ENCODE measurements at regions not wholly inside any gene's neighbourhood (a gene's known extent, or its start where the extent isn't known, plus 50 kb on each side); places are given as distances from the start of the nearest gene placed in this dataset.
A peak's percentile ranks its signal among the peaks of the same experiment; 100 is the strongest.
"Not testable (repeated sequence)": the region's sequence is repeated elsewhere in the genome, so short reads cannot be mapped to it uniquely, and the experiment has no call there.

DNA sequence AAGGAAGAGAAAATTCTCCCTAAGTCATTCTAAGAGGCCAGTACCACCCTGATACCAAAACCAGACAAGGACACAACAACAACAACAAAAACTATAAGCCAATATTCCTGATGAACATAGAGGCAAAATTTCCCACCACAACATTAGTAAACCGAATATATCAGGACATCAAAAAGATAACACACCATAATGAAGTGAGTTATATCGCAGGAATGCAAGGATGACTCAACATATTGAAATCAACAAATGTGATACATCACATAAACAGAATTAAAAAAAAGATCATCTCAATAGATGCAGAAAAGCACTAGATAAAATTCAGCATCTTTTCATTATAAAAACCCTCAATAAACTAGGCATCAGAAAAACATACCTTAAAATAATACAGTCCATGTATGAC is 1844.4 kb upstream of the PCDH10 start:
- H3K36me3 ChIP-seq (ENCODE audit: control insufficient read depth, insufficient read depth, low read length, severe bottlenecking), result no peaks in the 10 kb centered on the region
- H3K9ac ChIP-seq (ENCODE audit: low read length), result no peak overlapping the region
- H3K27me3 ChIP-seq (replicated peaks; ENCODE audit: control insufficient read depth, insufficient read depth, low read length), result no peaks in the 10 kb centered on the region
- peak; percentile 33 for DNase-seq (ENCODE audit: low read depth)
- no peak overlapping the region for H3K4me3 ChIP-seq (ENCODE audit: low read length)
- H3K9me3 ChIP-seq (ENCODE audit: control insufficient read depth, low read length), result no peaks in the 10 kb centered on the region
- no peaks in the 10 kb centered on the region for H3K4me1 ChIP-seq (ENCODE audit: control insufficient read depth, insufficient read depth, low read length)

GRCh38 chr4:131309628-131310027 is 1839.5 kb upstream of the PCDH10 start:
- Histone ChIP-seq H3K9me3 (ENCODE audit: control insufficient read depth, low read length) (no peaks in the 10 kb centered on the region), H3K4me3 (ENCODE audit: low read length) (no peak overlapping the region)

DNA sequence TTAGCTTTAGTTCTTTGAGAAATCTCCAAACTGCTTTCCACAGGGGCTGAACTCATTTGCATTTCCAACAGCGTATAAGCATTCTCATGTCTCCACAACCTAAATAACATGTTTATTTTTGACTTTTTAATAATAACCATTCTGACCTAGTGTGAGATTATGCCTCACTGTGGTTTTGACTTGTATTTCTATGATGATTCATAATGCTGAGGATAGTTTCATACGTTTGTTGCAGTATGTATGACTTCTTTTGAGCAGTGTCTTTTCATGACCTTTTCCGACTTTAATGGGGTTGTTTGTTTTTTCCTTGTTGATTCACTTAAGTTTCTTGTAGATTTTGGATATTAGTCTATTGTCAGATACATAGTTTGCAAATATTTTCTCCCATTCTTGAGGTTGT is 1833.0 kb upstream of the PCDH10 start:
- Histone ChIP-seq H3K36me3 (ENCODE audit: control insufficient read depth, insufficient read depth, low read length, severe bottlenecking) (no peaks in the 10 kb centered on the region), H3K4me1 (ENCODE audit: control insufficient read depth, insufficient read depth, low read length) (no peaks in the 10 kb centered on the region), H3K9ac (ENCODE audit: low read length) (no peak overlapping the region), H3K9me3 (ENCODE audit: control insufficient read depth, low read length) (no peaks in the 10 kb centered on the region), H3K4me3 (ENCODE audit: low read length) (no peak overlapping the region), H3K27me3 (replicated peaks; ENCODE audit: control insufficient read depth, insufficient read depth, low read length) (no peaks in the 10 kb centered on the region)
- peak; percentile 23 for DNase-seq (ENCODE audit: low read depth)

More at GRCh38 chr4:131309628-131310027, 1839.5 kb upstream of the PCDH10 start:
- Histone ChIP-seq H3K36me3 (ENCODE audit: control insufficient read depth, insufficient read depth, low read length, severe bottlenecking) (no peaks in the 10 kb centered on the region), H3K4me1 (ENCODE audit: control insufficient read depth, insufficient read depth, low read length) (no peaks in the 10 kb centered on the region), H3K27me3 (replicated peaks; ENCODE audit: control insufficient read depth, insufficient read depth, low read length) (no peaks in the 10 kb centered on the region), H3K9ac (ENCODE audit: low read length) (no peak overlapping the region)
- no peak for DNase-seq (ENCODE audit: low read depth)

DNA sequence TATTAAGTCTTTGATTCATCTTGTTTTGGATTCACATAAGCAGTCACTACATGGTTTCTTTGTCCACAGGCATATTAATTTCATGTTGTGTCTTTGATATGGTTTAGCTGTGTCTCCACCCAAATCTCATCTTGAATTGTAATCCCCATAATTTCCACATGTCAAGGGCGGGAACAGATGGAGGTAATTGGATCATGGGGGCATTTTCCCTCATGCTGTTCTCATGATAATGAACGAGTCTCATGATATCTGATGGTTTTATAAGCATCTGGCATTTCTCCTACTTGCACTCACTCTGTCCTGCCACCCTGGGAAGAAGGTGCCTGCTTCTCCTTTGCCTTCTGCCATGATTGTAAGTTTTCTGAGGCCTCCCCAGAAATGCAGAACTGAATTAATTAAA is 1811.2 kb upstream of the PCDH10 start:
- Histone ChIP-seq H3K4me1 (ENCODE audit: control insufficient read depth, insufficient read depth, low read length) (no peaks in the 10 kb centered on the region), H3K36me3 (ENCODE audit: control insufficient read depth, insufficient read depth, low read length, severe bottlenecking) (no peaks in the 10 kb centered on the region), H3K27me3 (replicated peaks; ENCODE audit: control insufficient read depth, insufficient read depth, low read length) (no peaks in the 10 kb centered on the region), H3K4me3 (ENCODE audit: low read length) (no peak overlapping the region), H3K9ac (ENCODE audit: low read length) (no peak overlapping the region), H3K9me3 (ENCODE audit: control insufficient read depth, low read length) (no peaks in the 10 kb centered on the region)
- no peak for DNase-seq (ENCODE audit: low read depth)

DNA sequence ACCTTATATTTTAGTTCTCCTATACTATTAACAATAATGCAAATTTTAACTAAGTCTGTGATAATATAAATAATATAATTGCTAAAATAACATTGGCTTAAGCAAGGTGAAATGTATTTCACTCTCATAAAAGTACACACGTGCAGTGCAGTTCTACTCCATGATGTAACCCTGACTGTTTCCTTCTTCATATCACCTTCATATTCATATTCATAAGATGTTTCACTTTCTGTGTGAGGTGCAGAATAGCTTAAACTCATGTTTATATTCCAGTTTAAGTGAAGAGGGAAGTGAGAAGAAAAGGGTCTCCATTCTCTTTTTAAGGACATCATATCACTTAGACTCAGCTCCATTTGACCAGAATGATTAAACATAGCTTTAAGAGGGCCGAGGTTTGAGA is 1810.0 kb upstream of the PCDH10 start:
- no peaks in the 10 kb centered on the region for H3K27me3 ChIP-seq (replicated peaks; ENCODE audit: control insufficient read depth, insufficient read depth, low read length)
- H3K9me3 ChIP-seq (ENCODE audit: control insufficient read depth, low read length), result no peaks in the 10 kb centered on the region
- H3K4me1 ChIP-seq (ENCODE audit: control insufficient read depth, insufficient read depth, low read length), result no peaks in the 10 kb centered on the region
- no peaks in the 10 kb centered on the region for H3K36me3 ChIP-seq (ENCODE audit: control insufficient read depth, insufficient read depth, low read length, severe bottlenecking)
- H3K9ac ChIP-seq (ENCODE audit: low read length), result no peak overlapping the region
- no peak overlapping the region for H3K4me3 ChIP-seq (ENCODE audit: low read length)
- no peak for DNase-seq (ENCODE audit: low read depth)

DNA sequence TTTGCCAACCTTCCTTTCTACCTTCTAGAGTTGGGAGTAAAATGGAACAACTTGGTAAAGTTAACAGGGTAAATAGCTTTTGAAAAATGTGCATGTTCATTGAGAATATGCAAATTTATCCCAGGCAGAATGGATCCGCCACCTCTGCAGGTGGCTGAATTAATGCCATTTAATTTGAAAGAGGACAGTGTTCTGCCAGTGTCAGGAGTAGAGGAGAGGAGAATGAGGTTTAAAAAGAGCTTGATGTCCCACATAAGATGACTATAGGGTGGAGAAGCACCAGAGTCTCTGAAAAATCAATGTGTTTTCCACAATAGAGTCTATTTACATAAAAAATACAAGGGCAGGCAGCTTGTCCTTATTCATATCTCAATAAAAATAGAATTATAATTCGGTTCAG is 1804.3 kb upstream of the PCDH10 start:
- no peaks in the 10 kb centered on the region for H3K4me1 ChIP-seq (ENCODE audit: control insufficient read depth, insufficient read depth, low read length)
- H3K9me3 ChIP-seq (ENCODE audit: control insufficient read depth, low read length), result no peaks in the 10 kb centered on the region
- DNase-seq (ENCODE audit: low read depth), result no peak
- H3K36me3 ChIP-seq (ENCODE audit: control insufficient read depth, insufficient read depth, low read length, severe bottlenecking), result no peaks in the 10 kb centered on the region
- H3K4me3 ChIP-seq (ENCODE audit: low read length), result no peak overlapping the region
- no peaks in the 10 kb centered on the region for H3K27me3 ChIP-seq (replicated peaks; ENCODE audit: control insufficient read depth, insufficient read depth, low read length)
- H3K9ac ChIP-seq (ENCODE audit: low read length), result no peak overlapping the region

DNA sequence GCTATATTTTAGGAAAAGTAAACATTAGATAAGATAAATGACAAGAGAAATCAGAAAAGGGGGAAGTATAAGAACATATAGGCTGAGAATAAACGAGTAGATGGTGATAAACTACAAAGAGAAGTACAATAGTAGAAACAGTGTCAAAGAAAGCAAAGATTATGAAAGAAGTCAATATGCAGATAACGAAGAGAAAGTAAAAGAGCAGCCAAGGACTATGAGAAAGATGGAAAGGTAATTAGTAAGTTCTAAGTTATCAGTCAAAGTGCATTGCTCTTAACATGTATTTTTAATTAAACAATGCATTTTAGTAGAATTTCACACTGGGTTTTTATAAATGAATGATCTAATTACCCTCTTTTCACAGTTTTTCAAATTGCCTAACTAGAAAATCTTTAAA is 1801.3 kb upstream of the PCDH10 start:
- Histone ChIP-seq H3K36me3 (ENCODE audit: control insufficient read depth, insufficient read depth, low read length, severe bottlenecking) (no peaks in the 10 kb centered on the region), H3K9me3 (ENCODE audit: control insufficient read depth, low read length) (no peaks in the 10 kb centered on the region), H3K27me3 (replicated peaks; ENCODE audit: control insufficient read depth, insufficient read depth, low read length) (no peaks in the 10 kb centered on the region), H3K9ac (ENCODE audit: low read length) (no peak overlapping the region), H3K4me1 (ENCODE audit: control insufficient read depth, insufficient read depth, low read length) (no peaks in the 10 kb centered on the region), H3K4me3 (ENCODE audit: low read length) (no peak overlapping the region)
- DNase-seq (ENCODE audit: low read depth), result no peak

DNA sequence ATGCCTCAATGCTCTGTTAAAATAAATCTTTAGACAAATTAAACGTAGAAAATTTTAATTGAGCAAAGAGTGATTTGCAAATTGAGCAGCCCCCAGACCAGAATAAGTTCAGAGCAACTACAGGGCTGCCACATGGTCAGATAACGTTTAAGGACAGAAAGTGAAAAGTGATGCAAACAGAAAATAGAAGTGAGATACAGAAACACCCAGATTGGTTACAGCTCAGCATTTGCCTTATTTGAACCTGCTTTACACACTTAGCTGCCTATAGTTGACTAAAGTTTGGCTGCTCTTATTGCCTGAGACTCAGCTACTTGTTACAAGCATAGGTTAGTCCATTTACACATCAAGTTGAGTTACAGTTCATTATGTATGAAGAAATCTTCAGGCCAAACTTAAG is 1800.8 kb upstream of the PCDH10 start:
- Histone ChIP-seq H3K9me3 (ENCODE audit: control insufficient read depth, low read length) (no peaks in the 10 kb centered on the region), H3K4me3 (ENCODE audit: low read length) (no peak overlapping the region), H3K27me3 (replicated peaks; ENCODE audit: control insufficient read depth, insufficient read depth, low read length) (no peaks in the 10 kb centered on the region), H3K9ac (ENCODE audit: low read length) (no peak overlapping the region), H3K4me1 (ENCODE audit: control insufficient read depth, insufficient read depth, low read length) (no peaks in the 10 kb centered on the region), H3K36me3 (ENCODE audit: control insufficient read depth, insufficient read depth, low read length, severe bottlenecking) (no peaks in the 10 kb centered on the region)
- DNase-seq (ENCODE audit: low read depth), result no peak

DNA sequence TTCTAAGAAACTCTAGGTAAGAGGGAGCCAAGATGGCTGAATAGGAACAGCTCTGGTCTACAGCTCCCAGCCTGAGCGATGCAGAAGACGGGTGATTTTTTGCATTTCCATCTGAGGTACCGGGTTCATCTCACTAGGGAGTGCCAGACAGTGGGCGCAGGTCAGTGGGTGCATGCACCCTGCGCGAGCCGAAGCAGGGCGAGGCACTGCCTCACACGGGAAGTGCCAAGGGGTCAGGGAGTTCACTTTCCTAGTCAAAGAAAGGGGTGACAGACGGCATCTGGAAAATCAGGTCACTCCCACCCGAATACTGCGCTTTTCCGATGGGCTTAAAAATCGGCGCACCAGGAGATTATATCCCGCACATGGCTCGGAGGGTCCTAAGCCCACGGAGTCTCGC is 1796.7 kb upstream of the PCDH10 start:
- H3K36me3 ChIP-seq (ENCODE audit: control insufficient read depth, insufficient read depth, low read length, severe bottlenecking); H3K4me1 ChIP-seq (ENCODE audit: control insufficient read depth, insufficient read depth, low read length); H3K9ac ChIP-seq (ENCODE audit: low read length); H3K4me3 ChIP-seq (ENCODE audit: low read length); H3K9me3 ChIP-seq (ENCODE audit: control insufficient read depth, low read length); DNase-seq (ENCODE audit: low read depth); H3K27me3 ChIP-seq (replicated peaks; ENCODE audit: control insufficient read depth, insufficient read depth, low read length): not testable (repeated sequence)

- Histone ChIP-seq H3K27me3 (replicated peaks; ENCODE audit: control insufficient read depth, insufficient read depth, low read length) (no peaks in the 10 kb centered on the region), H3K36me3 (ENCODE audit: control insufficient read depth, insufficient read depth, low read length, severe bottlenecking) (no peaks in the 10 kb centered on the region), H3K9ac (ENCODE audit: low read length) (no peak overlapping the region), H3K9me3 (ENCODE audit: control insufficient read depth, low read length) (no peaks in the 10 kb centered on the region), H3K4me1 (ENCODE audit: control insufficient read depth, insufficient read depth, low read length) (no peaks in the 10 kb centered on the region), H3K4me3 (ENCODE audit: low read length) (no peak overlapping the region)
- peak; percentile 22 for DNase-seq (ENCODE audit: low read depth)
These were observed 1782.4 kb upstream of the PCDH10 start for GRCh38 chr4:131366714-131367113.

GRCh38 chr4:131367441-131367840 is 1781.7 kb upstream of the PCDH10 start:
- H3K9ac ChIP-seq (ENCODE audit: low read length), result no peak overlapping the region
- no peaks in the 10 kb centered on the region for H3K27me3 ChIP-seq (replicated peaks; ENCODE audit: control insufficient read depth, insufficient read depth, low read length)
- H3K4me3 ChIP-seq (ENCODE audit: low read length), result no peak overlapping the region
- no peak for DNase-seq (ENCODE audit: low read depth)
- no peaks in the 10 kb centered on the region for H3K9me3 ChIP-seq (ENCODE audit: control insufficient read depth, low read length)
- H3K4me1 ChIP-seq (ENCODE audit: control insufficient read depth, insufficient read depth, low read length), result no peaks in the 10 kb centered on the region
- no peaks in the 10 kb centered on the region for H3K36me3 ChIP-seq (ENCODE audit: control insufficient read depth, insufficient read depth, low read length, severe bottlenecking)

- Histone ChIP-seq H3K4me3 (ENCODE audit: low read length) (no peak overlapping the region), H3K36me3 (ENCODE audit: control insufficient read depth, insufficient read depth, low read length, severe bottlenecking) (no peaks in the 10 kb centered on the region), H3K9ac (ENCODE audit: low read length) (no peak overlapping the region), H3K9me3 (ENCODE audit: control insufficient read depth, low read length) (no peaks in the 10 kb centered on the region), H3K27me3 (replicated peaks; ENCODE audit: control insufficient read depth, insufficient read depth, low read length) (no peaks in the 10 kb centered on the region), H3K4me1 (ENCODE audit: control insufficient read depth, insufficient read depth, low read length) (no peaks in the 10 kb centered on the region)
- DNase-seq (ENCODE audit: low read depth), result no peak
These were observed 1778.2 kb upstream of the PCDH10 start for GRCh38 chr4:131370846-131371245.

All from adipocyte (in vitro differentiated cells).